Lung (tissue), 11 donors: ENCODE measurements at regions not wholly inside any gene's neighbourhood (a gene's known extent, or its start where the extent isn't known, plus 50 kb on each side); places are given as distances from the start of the nearest gene placed in this dataset.

ENCODE experiments used
- ATAC-seq: fragments of 200-7000 bp; cut with Tn5 transposase; one replicate; pipeline ENCODE4 v1.9.1; 2020; ENCODE audit warnings: moderate number of reproducible peaks; ENCODE audit not compliant: insufficient read depth, low FRiP score
- DNase-seq, 3 donors: peaks; one replicate each; pipeline ENCODE4 v3.0.0-alpha.2; 2013 to 2017
- H3K27ac ChIP-seq, 2 donors: one replicate each; pipeline ENCODE4 v1.5.1; 2013; ENCODE audit warnings: mild to moderate bottlenecking in 2 of 2, moderate library complexity in 2 of 2, control low read depth in 1 of 2, inconsistent platforms in 1 of 2, low read depth in 1 of 2, low read length in 1 of 2
- H3K27me3 ChIP-seq, 3 donors: one replicate each; pipeline ENCODE4 v1.5.1; 2013; ENCODE audit warnings: low read length in 2 of 3; ENCODE audit not compliant: control insufficient read depth in 3 of 3, insufficient read depth in 3 of 3
- H3K36me3 ChIP-seq, 4 donors: one replicate each; pipeline ENCODE4 v1.5.1; 2013; ENCODE audit warnings: low read length in 4 of 4, mild to moderate bottlenecking in 1 of 4, moderate library complexity in 1 of 4; ENCODE audit not compliant: control insufficient read depth in 4 of 4, insufficient read depth in 4 of 4
- H3K4me1 ChIP-seq, 5 donors: one replicate each; pipeline ENCODE4 v1.5.1; 2013; ENCODE audit warnings: low read length in 5 of 5, mild to moderate bottlenecking in 2 of 5, moderate library complexity in 1 of 5; ENCODE audit not compliant: control insufficient read depth in 5 of 5, insufficient read depth in 5 of 5
- H3K4me3 ChIP-seq: one replicate; pipeline ENCODE4 v1.5.1; 2013; ENCODE audit warnings: mild to moderate bottlenecking, control low read depth, moderate library complexity
- H3K9ac ChIP-seq, 2 donors: one replicate each; pipeline ENCODE4 v1.5.1; 2013; ENCODE audit warnings: low read length in 2 of 2, control low read depth in 1 of 2; ENCODE audit not compliant: insufficient read depth in 1 of 2
- H3K9me3 ChIP-seq, 4 donors: one replicate each; pipeline ENCODE4 v1.5.1; 2013; ENCODE audit warnings: low read length in 3 of 4, mild to moderate bottlenecking in 1 of 4, moderate library complexity in 1 of 4; ENCODE audit not compliant: control insufficient read depth in 4 of 4, insufficient read depth in 3 of 4
- WGBS, 2 donors: extraction: QIAGEN DNeasy Blood & Tissue Kit; methylation state at CpG; one replicate each; pipeline ENCODE4 v1.1.7; 2013; 5-methylcytosine and 5-hydroxymethylcytosine counted together
- TF ChIP-seq, protein P1 (sequence below): IDR thresholded peaks from 2 replicates; pipeline ENCODE4 v1.5.1; 2012; ENCODE audit warnings: mild to moderate bottlenecking; ENCODE audit errors: control extremely low read depth, extremely low read depth
- donor health status: control.
- donor health status: control.
- donor health status: Bipolar disorder and iron deficiency.
- donor health status: healthy.
- donor health status: DM: yes; HTN: yes; CAD: no.

DNA sequence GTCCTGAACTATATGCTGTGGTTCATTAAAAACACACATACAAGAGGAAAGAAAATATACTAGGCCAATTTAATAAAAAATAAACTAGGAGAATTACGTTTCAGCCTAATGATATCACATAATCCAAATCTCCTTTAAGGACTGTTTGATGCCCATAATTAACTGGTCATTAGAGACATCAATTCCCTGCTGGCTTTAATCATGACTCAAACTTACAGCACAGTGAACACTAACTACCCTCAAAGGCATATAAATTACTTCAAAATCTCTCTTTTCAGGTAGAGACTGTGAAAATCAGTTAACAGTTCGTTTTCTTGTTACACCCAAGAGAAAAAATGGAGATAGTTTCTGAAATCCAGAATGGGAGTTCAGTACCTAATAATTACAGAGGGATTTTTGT, 567.4 kb downstream of the CBLN2 start:
- Histone ChIP-seq H3K27ac (no peak overlapping the region), H3K4me3 (no peak overlapping the region), H3K9me3 (peaks cover 0 to 3% (median 0%) of the 10 kb centered on the region in 4 donors), H3K9ac (no peak overlapping the region), H3K27me3 (no peaks in the 10 kb centered on the region), H3K36me3 (no peaks in the 10 kb centered on the region), H3K4me1 (no peaks in the 10 kb centered on the region)
- 41 to 51% methylated on average over 2 of the region's 2 CpGs for WGBS, 2 donors
- DNase-seq: no peak
- no peak for ATAC-seq
- TF ChIP-seq, protein P1, sequence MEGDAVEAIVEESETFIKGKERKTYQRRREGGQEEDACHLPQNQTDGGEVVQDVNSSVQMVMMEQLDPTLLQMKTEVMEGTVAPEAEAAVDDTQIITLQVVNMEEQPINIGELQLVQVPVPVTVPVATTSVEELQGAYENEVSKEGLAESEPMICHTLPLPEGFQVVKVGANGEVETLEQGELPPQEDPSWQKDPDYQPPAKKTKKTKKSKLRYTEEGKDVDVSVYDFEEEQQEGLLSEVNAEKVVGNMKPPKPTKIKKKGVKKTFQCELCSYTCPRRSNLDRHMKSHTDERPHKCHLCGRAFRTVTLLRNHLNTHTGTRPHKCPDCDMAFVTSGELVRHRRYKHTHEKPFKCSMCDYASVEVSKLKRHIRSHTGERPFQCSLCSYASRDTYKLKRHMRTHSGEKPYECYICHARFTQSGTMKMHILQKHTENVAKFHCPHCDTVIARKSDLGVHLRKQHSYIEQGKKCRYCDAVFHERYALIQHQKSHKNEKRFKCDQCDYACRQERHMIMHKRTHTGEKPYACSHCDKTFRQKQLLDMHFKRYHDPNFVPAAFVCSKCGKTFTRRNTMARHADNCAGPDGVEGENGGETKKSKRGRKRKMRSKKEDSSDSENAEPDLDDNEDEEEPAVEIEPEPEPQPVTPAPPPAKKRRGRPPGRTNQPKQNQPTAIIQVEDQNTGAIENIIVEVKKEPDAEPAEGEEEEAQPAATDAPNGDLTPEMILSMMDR: no peak

DNA sequence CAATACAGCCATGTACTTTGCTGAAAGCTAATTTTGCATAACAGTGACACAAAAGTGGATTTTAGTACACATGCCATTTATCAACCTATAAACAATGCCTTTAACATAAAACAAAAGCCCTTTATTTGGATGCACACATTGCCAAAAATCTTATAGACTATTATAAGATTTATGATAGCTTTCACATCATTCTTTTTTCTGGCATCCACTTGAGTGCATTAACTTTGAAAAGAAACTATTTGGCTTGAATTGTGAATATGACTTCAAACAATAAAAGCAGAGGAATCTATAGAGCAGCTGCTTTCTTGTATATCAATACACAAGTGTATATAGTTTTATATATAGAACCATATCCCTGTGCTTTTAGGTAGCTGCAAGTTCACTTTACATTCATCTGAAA, 577.4 kb downstream of the CBLN2 start:
- TF ChIP-seq, protein P1: no peak
- ATAC-seq (no peak), DNase-seq (no peak)
- Histone ChIP-seq H3K27ac (no peak overlapping the region), H3K27me3 (no peaks in the 10 kb centered on the region), H3K36me3 (no peaks in the 10 kb centered on the region), H3K4me1 (no peaks in the 10 kb centered on the region), H3K9ac (no peak overlapping the region), H3K4me3 (no peak overlapping the region), H3K9me3 (peaks cover 0 to 10% (median 2%) of the 10 kb centered on the region in 4 donors)

DNA sequence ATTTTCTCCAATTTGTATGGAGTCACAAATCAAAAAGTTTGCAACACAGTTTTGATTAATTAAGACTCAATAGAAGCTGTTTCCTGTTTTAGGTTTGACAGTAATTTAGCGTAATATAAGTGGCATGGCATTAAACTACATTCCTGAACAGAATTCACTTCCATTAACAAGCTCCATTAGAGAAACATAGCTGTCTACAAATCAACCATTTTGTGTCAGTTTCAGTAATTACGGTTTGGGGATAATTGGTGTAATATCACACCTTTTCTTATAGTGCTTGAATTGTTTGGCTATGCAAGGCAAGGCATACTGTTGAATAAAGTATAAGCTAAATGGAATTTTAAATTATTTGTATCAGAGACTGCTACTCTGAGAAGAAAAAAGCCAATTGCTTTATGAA, 585.5 kb downstream of the CBLN2 start:
- TF ChIP-seq, protein P1: no peak
- Histone ChIP-seq H3K4me1 (no peaks in the 10 kb centered on the region), H3K9me3 (peaks cover 0 to 6% (median 0%) of the 10 kb centered on the region in 4 donors), H3K27me3 (no peaks in the 10 kb centered on the region), H3K9ac (no peak overlapping the region), H3K4me3 (no peak overlapping the region), H3K36me3 (no peaks in the 10 kb centered on the region), H3K27ac (no peak overlapping the region)
- no peak for ATAC-seq
- DNase-seq: no peak
- WGBS, 2 donors: 74 to 82% methylated on average over 2 of the region's 2 CpGs

DNA sequence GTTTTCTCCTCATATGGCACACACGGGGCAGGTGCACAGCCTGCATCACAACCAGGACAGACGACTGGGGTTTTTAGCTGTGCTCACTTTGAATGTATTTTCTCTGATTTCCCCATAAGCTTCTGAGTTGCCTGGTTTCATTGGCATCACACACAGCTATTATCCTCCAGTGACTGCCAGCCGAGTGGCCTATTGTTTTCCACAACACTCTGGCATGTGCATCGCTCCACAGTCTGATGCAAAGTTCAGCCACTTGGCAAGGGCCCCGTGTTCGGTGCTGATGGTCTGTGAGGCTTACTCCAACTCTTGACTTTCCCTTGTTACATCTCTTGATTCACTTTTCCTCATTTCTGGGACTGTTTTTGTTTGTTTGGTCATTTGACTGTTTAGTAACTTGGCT, 593.1 kb downstream of the CBLN2 start:
- ATAC-seq: no peak
- 76 to 77% methylated on average over 6 of the region's 6 CpGs for WGBS, 2 donors
- TF ChIP-seq, protein P1: no peak
- no peaks in the 10 kb centered on the region for H3K27me3 ChIP-seq
- no peak overlapping the region for H3K27ac ChIP-seq
- peaks cover 0 to 1% (median 0%) of the 10 kb centered on the region in 4 donors for H3K9me3 ChIP-seq
- H3K4me3 ChIP-seq: no peak overlapping the region
- H3K4me1 ChIP-seq: no peaks in the 10 kb centered on the region
- no peak overlapping the region for H3K9ac ChIP-seq
- DNase-seq: peak in 1 of 3 donors; percentile 6
- H3K36me3 ChIP-seq: no peaks in the 10 kb centered on the region
